ENCODE measurements at regions not wholly inside any gene's neighbourhood (a gene's known extent, or its start where the extent isn't known, plus 50 kb on each side); places are given as distances from the start of the nearest gene placed in this dataset.

- DNase-seq (ENCODE audit: low read depth) = no peak
Measured at GRCh38 chr16:27679899-27680298, 130.0 kb downstream of the KATNIP start.

DNA sequence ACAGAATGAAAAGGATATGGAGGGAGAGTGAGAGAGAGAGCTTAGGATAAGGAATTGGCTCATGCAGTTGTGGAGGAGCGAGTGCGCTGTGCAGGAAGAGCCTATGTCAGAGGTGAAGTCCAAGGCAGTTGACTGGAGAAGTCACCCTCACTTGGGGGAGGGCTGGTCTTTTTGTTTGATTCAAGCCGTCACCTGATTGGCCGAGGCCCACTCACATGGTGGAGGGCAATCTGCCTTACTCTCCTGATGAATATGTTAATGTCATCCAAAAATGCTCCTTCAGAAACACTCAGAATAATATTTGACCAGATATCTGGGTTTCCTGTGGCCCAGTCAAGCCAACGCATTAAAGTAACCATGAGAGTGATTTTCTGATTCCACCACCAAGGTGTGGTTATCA, 131.7 kb downstream of the KATNIP start:
- no peak for DNase-seq (ENCODE audit: low read depth)

DNA sequence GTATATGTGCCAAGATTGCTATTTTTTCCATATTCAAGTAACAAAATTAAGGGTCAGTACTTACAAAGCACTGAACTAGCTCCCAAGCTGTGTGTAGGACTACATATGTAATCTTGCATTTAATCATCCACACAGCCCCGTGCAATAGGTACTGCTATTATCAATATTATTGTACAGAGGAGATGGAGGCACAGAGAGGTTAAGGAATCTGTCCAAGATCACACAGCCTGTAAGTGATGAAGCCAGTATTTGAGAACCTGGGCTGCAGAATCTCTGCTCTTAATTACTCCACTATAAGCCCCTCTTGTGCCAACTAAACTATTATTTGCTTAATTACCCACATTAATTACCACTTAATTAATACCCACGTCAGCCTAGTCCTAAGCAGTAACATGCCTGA, 134.1 kb downstream of the KATNIP start:
- no peak for DNase-seq (ENCODE audit: low read depth)

DNA sequence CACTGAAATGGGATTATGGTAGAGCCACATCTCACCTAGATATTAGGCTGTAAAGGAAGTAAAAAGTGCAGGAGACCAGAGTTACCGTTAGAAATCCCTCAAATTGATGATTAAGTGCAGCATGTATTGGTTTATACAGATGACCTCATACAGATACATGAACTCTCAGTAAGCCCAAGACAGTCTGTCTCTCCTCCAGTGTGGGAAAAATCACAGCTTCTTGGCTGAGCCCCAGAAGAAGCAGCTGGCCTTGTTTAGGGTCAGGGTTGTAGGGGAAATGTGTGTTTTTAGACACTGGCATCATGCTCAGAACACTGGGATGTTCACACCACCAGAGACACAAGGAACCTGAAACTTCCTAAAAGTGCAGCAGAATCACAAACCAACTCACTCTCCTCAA, 135.9 kb downstream of the KATNIP start:
- no peak for DNase-seq (ENCODE audit: low read depth)

DNA sequence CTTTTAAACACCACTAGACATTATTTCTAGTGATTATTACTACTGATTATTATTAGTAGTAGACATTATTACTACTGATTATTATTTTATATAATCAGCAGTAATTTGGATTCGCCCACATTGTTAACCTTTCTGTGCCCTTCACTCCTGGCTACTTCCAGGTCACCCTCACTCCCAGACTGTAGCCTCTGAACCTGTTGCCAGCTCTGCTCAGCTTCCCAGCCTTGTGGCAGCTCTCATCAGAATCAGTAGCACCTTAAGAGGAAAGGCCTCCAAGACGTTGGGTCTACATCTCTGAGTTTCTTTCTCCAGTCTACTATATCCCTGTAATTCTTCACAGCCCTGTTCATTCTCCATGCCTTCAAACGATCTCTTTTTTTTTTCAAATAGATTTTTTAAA, 137.0 kb downstream of the KATNIP start:
- no peak for DNase-seq (ENCODE audit: low read depth)

DNA sequence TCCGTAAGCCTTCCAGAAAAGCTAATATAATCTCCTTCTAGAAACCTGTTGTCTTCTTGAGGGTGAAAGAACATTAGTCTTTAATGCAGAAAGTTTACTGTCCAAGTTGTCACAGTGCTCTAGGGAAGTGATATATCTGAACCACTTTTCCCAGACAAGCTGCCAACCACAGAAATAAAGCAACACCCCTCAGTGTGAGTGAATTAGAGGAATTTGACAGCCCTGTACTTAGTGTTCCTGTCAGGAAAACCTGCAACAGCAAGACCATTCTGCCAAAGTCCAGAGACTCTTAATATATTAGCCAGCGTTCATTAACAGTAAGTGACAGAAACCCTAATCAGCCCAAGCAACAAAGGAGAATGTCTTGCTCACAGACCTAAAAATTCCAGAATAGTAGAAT, 137.7 kb downstream of the KATNIP start:
- DNase-seq (ENCODE audit: low read depth) = no peak

DNA sequence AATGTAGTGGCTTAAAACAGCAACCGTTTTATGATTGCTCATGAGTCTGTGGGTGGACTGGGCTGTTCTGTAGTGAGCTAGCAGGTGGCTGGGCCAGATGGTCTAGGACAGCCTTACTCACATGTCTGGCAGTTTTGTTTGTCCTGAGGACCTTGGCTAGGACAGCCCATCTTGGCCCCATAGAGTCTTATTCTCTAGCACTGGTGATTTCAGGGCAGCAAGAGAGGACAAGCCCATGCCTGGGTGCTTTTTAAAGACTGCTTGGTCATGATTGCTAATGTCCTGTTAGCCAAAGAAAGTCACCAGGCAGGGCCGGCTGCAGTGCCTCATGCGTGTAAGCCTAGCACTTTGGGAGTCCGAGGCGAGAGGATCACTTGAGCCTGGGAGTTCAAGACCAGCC, 139.8 kb downstream of the KATNIP start:
- DNase-seq (ENCODE audit: low read depth) = no peak

GRCh38 chr16:27690608-27691007, 140.7 kb downstream of the KATNIP start:
- DNase-seq (ENCODE audit: low read depth) = peak; percentile 20

DNA sequence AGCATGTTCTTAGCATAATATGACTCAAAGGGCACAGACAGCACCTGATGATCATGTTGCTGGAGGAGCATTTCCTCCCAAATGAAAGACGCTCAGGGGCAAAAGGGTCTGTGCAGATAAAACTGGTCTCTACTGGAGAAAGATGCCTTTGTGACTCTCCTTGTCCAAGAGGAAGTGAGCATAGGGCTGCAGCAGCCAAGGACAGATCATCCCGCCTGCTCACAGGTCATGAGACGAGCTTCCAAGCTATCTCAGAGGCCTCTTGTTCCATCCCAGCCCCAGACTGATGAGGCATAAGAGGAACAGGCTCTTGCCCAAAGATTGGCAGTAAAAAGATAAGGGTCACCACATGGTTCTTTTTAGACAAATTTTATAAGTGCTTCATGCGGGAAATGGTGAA, 141.8 kb downstream of the KATNIP start:
- no peak for DNase-seq (ENCODE audit: low read depth)

- DNase-seq (ENCODE audit: low read depth) = no peak
Measured at GRCh38 chr16:27692576-27692975, 142.6 kb downstream of the KATNIP start.

- no peak for DNase-seq (ENCODE audit: low read depth)
Measured at GRCh38 chr16:27695161-27695560, 145.2 kb downstream of the KATNIP start.

GRCh38 chr16:27698266-27698665, 148.3 kb downstream of the KATNIP start:
- DNase-seq (ENCODE audit: low read depth) = no peak

DNA sequence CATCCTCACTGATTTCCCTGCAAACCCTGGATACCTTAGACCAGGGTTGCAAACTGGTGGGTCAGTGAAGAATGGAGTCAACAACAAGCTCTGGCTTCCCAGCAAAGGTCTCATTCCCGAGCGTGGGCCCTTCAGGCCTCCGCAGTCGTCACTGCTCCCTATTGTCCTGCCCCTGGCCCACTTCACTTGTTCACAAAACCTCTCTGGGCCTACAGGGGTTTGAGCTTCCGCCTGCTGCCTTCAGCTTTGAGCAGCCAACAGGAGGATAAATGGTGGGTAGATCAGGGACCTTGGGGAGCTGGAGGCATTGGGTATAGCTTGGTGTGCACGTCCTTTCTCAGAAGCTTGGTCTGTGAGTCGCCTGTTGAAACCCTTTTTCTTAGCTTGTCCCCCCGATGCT, 148.8 kb downstream of the KATNIP start:
- DNase-seq (ENCODE audit: low read depth) = no peak

- no peak for DNase-seq (ENCODE audit: low read depth)
Measured at GRCh38 chr16:27699540-27699939, 149.6 kb downstream of the KATNIP start.

DNA sequence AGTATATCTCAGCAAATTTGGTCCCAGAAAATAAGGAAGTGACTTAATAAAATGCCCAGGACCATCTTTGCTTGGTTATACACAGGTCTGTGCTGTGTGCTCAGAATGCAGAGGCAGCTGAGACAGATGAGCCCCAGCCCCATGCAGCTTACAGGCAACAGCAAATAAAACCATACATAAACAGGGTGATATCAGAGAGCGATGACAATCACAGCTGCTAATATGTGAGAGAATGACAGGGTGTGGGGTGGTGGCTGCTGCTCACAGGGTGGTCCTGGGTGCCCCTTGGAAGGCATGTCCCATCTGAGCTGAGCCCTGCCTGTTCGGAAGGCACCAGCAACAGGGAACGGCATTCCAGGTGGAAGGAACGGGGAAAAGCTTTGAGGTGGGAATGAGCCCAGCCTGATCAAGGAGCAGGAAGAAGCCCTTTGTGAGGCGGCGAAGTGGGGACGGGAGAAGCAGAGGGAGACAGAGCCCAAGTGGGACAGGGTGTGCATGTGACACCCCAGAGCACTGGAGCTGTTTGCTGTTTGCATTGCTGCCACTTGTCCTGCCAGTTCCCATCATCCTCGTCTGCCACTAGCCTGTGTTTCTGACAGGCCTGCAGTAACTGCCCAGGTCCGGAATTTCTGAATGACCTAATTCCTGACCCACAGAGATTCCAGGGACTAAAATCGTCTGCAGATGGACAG, 150.5 kb downstream of the KATNIP start:
- DNase-seq (ENCODE audit: low read depth) = no peak

- no peak for DNase-seq (ENCODE audit: low read depth)
Measured at GRCh38 chr16:27701381-27701780, 151.4 kb downstream of the KATNIP start.

- no peak for DNase-seq (ENCODE audit: low read depth)
Measured at GRCh38 chr16:27703121-27703520, 153.2 kb downstream of the KATNIP start.

DNA sequence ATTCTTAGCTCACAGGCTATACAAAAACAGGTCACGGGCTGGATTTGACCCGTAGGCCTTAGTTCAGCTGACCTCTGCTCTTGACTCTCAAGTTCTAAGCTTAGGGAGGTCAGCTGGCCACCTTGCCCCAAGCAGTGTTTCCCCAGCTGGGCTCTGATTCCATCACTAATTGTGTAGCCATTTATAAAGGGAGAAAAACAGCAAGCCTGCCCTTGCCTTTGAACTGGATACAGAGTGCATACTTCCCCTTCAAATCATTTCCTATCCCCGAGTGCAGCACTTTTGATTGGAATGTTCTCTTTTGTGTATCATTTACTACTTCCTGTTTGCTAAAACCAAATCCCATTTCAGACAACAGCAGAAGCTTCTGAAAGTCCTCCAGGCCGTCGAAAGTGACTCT, 153.6 kb downstream of the KATNIP start:
- no peak for DNase-seq (ENCODE audit: low read depth)

GRCh38 chr16:27704252-27704651, 154.3 kb downstream of the KATNIP start:
- DNase-seq (ENCODE audit: low read depth) = no peak

DNA sequence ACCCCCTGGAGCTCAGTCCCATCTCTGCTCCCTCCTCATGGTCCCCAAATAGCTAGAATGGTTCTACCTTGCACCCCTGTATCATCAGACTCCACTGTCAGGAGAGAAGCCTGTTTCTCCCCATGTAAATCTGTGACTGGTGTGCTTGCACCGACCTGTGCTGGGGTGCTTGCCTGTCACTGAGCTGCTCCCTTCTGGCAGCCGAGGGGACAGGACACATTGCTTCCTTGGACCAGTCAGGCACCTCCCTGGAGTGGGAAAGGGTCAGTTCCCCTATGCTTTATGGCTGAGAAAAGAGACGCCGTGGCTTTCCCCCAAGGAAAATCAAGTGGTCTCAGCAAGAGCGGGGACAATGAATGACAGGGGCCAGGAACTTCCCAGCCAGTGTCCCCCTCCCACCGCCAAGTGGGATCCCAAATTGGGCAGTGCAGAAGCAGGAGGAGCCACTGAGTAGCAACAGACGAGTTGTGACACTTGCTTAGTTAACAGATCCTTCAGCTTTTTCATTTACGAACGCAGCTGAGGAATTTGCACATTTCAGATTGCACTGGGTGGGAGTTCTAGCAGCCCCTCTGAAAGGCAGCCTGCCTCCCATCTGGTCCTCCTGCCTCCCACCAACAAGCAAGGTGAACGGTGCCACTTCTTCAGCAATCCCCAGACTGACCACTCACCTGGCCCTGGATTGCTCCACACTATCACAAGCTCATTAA, 156.4 kb downstream of the KATNIP start:
- DNase-seq (ENCODE audit: low read depth) = no peak

DNA sequence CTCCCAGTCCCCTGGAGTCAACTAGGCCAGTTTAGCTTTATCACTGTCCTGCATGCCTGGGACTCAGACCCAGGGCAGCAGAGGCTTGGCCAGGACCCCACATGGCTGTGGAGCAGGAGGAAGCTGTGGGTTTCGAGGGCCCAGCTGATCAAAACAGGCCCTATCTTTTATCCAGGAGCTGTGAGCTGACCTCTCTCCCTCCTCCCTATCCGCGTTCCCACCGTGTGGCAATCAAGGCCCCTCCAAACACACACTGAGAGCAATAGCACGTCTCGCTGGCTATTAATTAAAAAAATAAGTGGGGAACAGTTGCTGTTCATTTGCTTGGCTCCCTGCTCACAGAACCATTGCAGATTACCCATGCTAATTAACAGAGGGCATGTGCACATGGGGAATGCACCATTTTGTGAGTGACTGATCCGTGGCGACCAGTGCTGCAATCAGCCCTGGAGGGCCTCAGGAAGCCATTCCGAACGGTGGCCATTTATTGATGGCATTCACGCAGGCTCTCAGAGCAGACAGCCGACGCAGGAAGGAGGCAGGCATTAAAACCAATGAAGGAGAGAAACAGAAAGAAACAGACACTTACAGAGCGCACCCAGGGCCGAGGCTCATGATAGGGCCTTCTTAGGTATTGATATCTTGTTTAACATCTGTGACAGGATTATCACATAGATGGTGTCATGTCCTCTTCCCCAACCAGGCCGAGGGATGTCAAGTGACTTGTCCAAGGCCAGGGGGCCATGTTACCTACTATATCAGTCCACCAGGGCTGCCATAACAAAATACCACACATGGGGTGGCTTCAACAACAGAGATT, 157.1 kb downstream of the KATNIP start:
- DNase-seq (ENCODE audit: low read depth) = no peak

GRCh38 chr16:27708651-27709050, 158.7 kb downstream of the KATNIP start:
- no peak for DNase-seq (ENCODE audit: low read depth)
